ENCODE measurements at regions not wholly inside any gene's neighbourhood (a gene's known extent, or its start where the extent isn't known, plus 50 kb on each side); places are given as distances from the start of the nearest gene placed in this dataset.

DNA sequence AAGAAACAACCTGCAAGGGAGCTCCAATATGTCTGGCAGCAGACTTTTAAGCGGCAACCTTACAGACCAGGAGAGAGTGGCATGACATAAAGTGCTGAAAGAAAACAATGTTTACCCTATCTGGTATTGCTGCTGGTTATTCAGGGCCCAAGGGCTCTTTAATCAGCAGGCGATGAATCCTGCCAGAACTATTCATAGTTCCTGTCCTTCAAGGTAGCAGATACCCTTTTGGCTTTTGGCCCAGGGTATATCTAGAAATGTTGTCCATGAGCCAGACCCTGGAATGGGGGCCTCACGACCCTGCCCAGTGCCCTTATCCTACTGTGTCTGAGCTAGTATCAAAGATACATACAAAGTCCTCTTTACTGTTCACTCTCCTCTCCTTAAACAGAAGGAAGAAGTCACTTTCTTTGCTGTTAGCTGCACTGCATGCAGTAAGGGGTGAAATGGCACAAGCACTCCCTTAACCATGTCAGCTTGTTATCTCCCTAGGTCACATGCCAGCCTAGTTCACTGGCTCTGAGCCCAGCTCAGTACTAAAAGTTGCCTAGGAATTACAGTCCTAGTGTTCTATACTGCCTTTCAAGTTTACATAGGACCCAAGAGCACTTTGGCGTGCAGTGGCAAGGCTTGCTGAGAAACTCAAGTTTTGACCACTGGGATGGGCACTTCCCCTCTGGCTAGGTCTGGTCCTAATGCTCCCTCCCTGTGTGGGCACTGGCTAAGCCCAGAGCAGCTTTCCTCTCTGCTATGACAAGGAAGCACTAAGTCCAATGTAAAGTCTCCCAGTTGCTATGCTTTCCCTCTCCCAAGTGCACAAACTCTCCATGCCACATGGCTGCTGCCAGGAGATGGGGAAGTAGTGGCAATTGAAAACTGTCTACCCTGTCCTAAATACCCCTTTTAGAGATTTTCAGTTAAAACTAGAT lies 122.0 kb downstream of the HTR1B start:
- 0 out of 2 replicates have a peak overlapping the region, but pooled peaks have one; percentile 4 for H3K4me2 ChIP-seq (ENCODE audit: low read length)
- no peak overlapping the region for H3K4me3 ChIP-seq (replicated peaks in 1 of 2; ENCODE audit: low read depth in 1 of 2, low read length in 2 of 2)
- no peaks in the 10 kb centered on the region for H4K20me1 ChIP-seq (ENCODE audit: insufficient read depth)
- H3K9ac ChIP-seq (ENCODE audit: low read length): no peak overlapping the region
- TF ChIP-seq TCF7L2 (IDR thresholded peaks at IDR 0.05; ENCODE audit: borderline replicate concordance, extremely low read depth, insufficient read depth, insufficient read length): peak; percentile 17
- no peak for TF ChIP-seq CEBPB (IDR thresholded peaks at IDR 0.05; ENCODE audit: low read depth)
- peaks cover 0 to 9% of the 10 kb centered on the region in 2 experiments; a peak in 2 of 4 replicates for H3K4me1 ChIP-seq (ENCODE audit: control insufficient read depth in 1 of 2, insufficient read depth in 2 of 2, low read length in 2 of 2)
- BruUV-seq (replicated peaks): no TSS peak
- intact Hi-C loops (cut with micrococcal nuclease): no loop called here
- H3K9me2 ChIP-seq (ENCODE audit: insufficient read depth): no peaks in the 10 kb centered on the region
- H3K36me3 ChIP-seq (ENCODE audit: control insufficient read depth in 1 of 2, insufficient read depth in 2 of 2, low read length in 2 of 2): no peaks in the 10 kb centered on the region
- ChIA-PET CTCF (no interaction called here), RAD21 (ENCODE audit: low non-redundant PET in 1 of 2, low total read pairs in 2 of 2, uncharacterized antibody in 2 of 2, unreplicated experiment in 2 of 2) (no interaction called here), POLR2A (no interaction called here)
- H3K9me3 ChIP-seq (ENCODE audit: control insufficient read depth in 1 of 2, insufficient read depth in 1 of 2, low read depth in 1 of 2, low read length in 2 of 2): no peaks in the 10 kb centered on the region
- ATAC-seq (peak; percentile 53), DNase-seq (ENCODE audit: low read depth, low spot score) (no peak)
- H3K27ac ChIP-seq (ENCODE audit: low read depth, low read length): peak overlapping the region; percentile 44
- no peaks in the 10 kb centered on the region for H3K79me2 ChIP-seq (ENCODE audit: insufficient read depth, low read length)
- H2AFZ ChIP-seq (ENCODE audit: low read depth, low read length, poor library complexity, severe bottlenecking): no peak overlapping the region
- H3K27me3 ChIP-seq (ENCODE audit: insufficient read depth, low read length): no peaks in the 10 kb centered on the region

DNA sequence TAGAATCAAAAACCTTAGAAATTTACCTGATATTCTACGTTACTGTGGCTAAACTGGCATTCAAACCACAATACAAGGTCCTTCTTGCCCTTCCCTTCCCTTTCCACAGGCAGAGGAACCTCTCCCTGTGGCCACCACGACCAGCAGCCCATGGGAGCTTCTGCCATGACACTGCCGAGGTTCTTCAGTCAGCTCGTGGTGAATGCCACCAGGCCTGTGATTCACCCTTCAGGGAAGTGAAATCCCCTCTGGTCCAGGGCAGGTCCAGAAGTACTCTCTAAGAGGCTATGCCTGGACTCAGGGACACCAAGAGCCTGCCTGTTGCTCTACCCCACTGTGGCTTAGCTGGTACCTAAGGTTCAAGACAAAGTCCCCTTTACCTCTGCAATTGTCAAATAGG lies 123.0 kb downstream of the HTR1B start:
- BruUV-seq (replicated peaks): no TSS peak
- ChIA-PET POLR2A (no interaction called here), CTCF (no interaction called here), RAD21 (ENCODE audit: low non-redundant PET in 1 of 2, low total read pairs in 2 of 2, uncharacterized antibody in 2 of 2, unreplicated experiment in 2 of 2) (no interaction called here)
- Histone ChIP-seq H3K27ac (ENCODE audit: low read depth, low read length) (no peak overlapping the region), H3K27me3 (ENCODE audit: insufficient read depth, low read length) (no peaks in the 10 kb centered on the region), H3K79me2 (ENCODE audit: insufficient read depth, low read length) (no peaks in the 10 kb centered on the region), H4K20me1 (ENCODE audit: insufficient read depth) (no peaks in the 10 kb centered on the region), H3K36me3 (ENCODE audit: control insufficient read depth in 1 of 2, insufficient read depth in 2 of 2, low read length in 2 of 2) (no peaks in the 10 kb centered on the region), H3K9ac (ENCODE audit: low read length) (no peak overlapping the region), H3K4me2 (ENCODE audit: low read length) (no peak overlapping the region), H3K9me3 (ENCODE audit: control insufficient read depth in 1 of 2, insufficient read depth in 1 of 2, low read depth in 1 of 2, low read length in 2 of 2) (no peaks in the 10 kb centered on the region), H2AFZ (ENCODE audit: low read depth, low read length, poor library complexity, severe bottlenecking) (no peak overlapping the region), H3K4me3 (replicated peaks in 1 of 2; ENCODE audit: low read depth in 1 of 2, low read length in 2 of 2) (no peak overlapping the region), H3K4me1 (ENCODE audit: control insufficient read depth in 1 of 2, insufficient read depth in 2 of 2, low read length in 2 of 2) (peaks cover 0 to 9% of the 10 kb centered on the region in 2 experiments; a peak in 2 of 4 replicates), H3K9me2 (ENCODE audit: insufficient read depth) (no peaks in the 10 kb centered on the region)
- DNase-seq (ENCODE audit: low read depth, low spot score) (no peak), ATAC-seq (no peak)
- no peak for TF ChIP-seq ZNF274 (IDR thresholded peaks at IDR 0.05; ENCODE audit: low read depth, low read length)
- TF ChIP-seq TCF7L2 (IDR thresholded peaks at IDR 0.05; ENCODE audit: borderline replicate concordance, extremely low read depth, insufficient read depth, insufficient read length): no peak
- intact Hi-C loops (cut with micrococcal nuclease): no loop called here
